Left forelimb (tissue), 1 donor: ENCODE measurements at regions not wholly inside any gene's neighbourhood (a gene's known extent, or its start where the extent isn't known, plus 50 kb on each side); places are given as distances from the start of the nearest gene placed in this dataset.
A peak's percentile ranks its signal among the peaks of the same experiment; 100 is the strongest.

Experiments
- DNase-seq: peaks from one replicate; pipeline ENCODE4 v3.0.0-alpha.2; 2018; ENCODE audit warnings: low spot score

- no peak for DNase-seq
Measured at GRCh38 chr1:238281418-238281817, 390.7 kb upstream of the ZP4 start.

- no peak for DNase-seq
Measured at GRCh38 chr1:238279694-238280380, 389.1 kb upstream of the ZP4 start.

- DNase-seq: no peak
Measured at GRCh38 chr1:238272145-238272544, 381.4 kb upstream of the ZP4 start.

- DNase-seq: no peak
Measured at GRCh38 chr1:238265866-238266265, 375.1 kb upstream of the ZP4 start.

- no peak for DNase-seq
Measured at GRCh38 chr1:238264951-238265350, 374.2 kb upstream of the ZP4 start.

- no peak for DNase-seq
Measured at GRCh38 chr1:238258510-238258909, 367.8 kb upstream of the ZP4 start.

GRCh38 chr1:238257018-238257621 is 366.4 kb upstream of the ZP4 start:
- DNase-seq: no peak

- no peak for DNase-seq
Measured at GRCh38 chr1:238254935-238255334, 364.2 kb upstream of the ZP4 start.

- DNase-seq: peak; percentile 68
Measured at GRCh38 chr1:238252033-238252802, 361.5 kb upstream of the ZP4 start.

GRCh38 chr1:238248356-238248755 is 357.6 kb upstream of the ZP4 start:
- no peak for DNase-seq

GRCh38 chr1:238242181-238242580 is 351.5 kb upstream of the ZP4 start:
- no peak for DNase-seq

GRCh38 chr1:238241607-238242006 is 350.9 kb upstream of the ZP4 start:
- DNase-seq: no peak

- DNase-seq: no peak
Measured at GRCh38 chr1:238239343-238239742, 348.6 kb upstream of the ZP4 start.

GRCh38 chr1:238233966-238234365 is 343.2 kb upstream of the ZP4 start:
- DNase-seq: no peak

- DNase-seq: no peak
Measured at GRCh38 chr1:238232084-238232710, 341.5 kb upstream of the ZP4 start.

GRCh38 chr1:238226810-238227209 is 336.1 kb upstream of the ZP4 start:
- DNase-seq: no peak

- DNase-seq: no peak
Measured at GRCh38 chr1:238223076-238223640, 332.4 kb upstream of the ZP4 start.

- no peak for DNase-seq
Measured at GRCh38 chr1:238221738-238222137, 331.0 kb upstream of the ZP4 start.

GRCh38 chr1:238214449-238214848 is 323.7 kb upstream of the ZP4 start:
- DNase-seq: no peak

GRCh38 chr1:238205045-238205662 is 314.4 kb upstream of the ZP4 start:
- no peak for DNase-seq

- DNase-seq: no peak
Measured at GRCh38 chr1:238201992-238202391, 311.3 kb upstream of the ZP4 start.

GRCh38 chr1:238199325-238199724 is 308.6 kb upstream of the ZP4 start:
- no peak for DNase-seq
